Choroid plexus epithelial cell (primary cell): ENCODE measurements at regions not wholly inside any gene's neighbourhood (a gene's known extent, or its start where the extent isn't known, plus 50 kb on each side); places are given as distances from the start of the nearest gene placed in this dataset.

Experiments used
- DNase-seq: peaks from one replicate; pipeline ENCODE4 v3.0.0-alpha.2; 2010; ENCODE audit warnings: low read depth
- H3K4me3 ChIP-seq: 2 replicates; pipeline ENCODE4 v1.5.1; 2011; ENCODE audit warnings: low read depth, mild to moderate bottlenecking, control low read depth, low read length, moderate library complexity
- TF ChIP-seq, protein P1 (sequence below): conservative IDR thresholded peaks from 2 replicates; pipeline ENCODE4 v1.5.1; 2011; ENCODE audit warnings: low read depth, mild to moderate bottlenecking, control low read depth, inconsistent platforms, low read length, moderate library complexity

GRCh38 chr4:71132486-71132885 is 139.0 kb downstream of the DCK start:
- H3K4me3 ChIP-seq: no peak overlapping the region
- TF ChIP-seq, protein P1, sequence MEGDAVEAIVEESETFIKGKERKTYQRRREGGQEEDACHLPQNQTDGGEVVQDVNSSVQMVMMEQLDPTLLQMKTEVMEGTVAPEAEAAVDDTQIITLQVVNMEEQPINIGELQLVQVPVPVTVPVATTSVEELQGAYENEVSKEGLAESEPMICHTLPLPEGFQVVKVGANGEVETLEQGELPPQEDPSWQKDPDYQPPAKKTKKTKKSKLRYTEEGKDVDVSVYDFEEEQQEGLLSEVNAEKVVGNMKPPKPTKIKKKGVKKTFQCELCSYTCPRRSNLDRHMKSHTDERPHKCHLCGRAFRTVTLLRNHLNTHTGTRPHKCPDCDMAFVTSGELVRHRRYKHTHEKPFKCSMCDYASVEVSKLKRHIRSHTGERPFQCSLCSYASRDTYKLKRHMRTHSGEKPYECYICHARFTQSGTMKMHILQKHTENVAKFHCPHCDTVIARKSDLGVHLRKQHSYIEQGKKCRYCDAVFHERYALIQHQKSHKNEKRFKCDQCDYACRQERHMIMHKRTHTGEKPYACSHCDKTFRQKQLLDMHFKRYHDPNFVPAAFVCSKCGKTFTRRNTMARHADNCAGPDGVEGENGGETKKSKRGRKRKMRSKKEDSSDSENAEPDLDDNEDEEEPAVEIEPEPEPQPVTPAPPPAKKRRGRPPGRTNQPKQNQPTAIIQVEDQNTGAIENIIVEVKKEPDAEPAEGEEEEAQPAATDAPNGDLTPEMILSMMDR: no peak
- no peak for DNase-seq

GRCh38 chr4:71133491-71133890 is 140.0 kb downstream of the DCK start:
- no peak overlapping the region for H3K4me3 ChIP-seq
- TF ChIP-seq, protein P1: no peak
- no peak for DNase-seq

DNA sequence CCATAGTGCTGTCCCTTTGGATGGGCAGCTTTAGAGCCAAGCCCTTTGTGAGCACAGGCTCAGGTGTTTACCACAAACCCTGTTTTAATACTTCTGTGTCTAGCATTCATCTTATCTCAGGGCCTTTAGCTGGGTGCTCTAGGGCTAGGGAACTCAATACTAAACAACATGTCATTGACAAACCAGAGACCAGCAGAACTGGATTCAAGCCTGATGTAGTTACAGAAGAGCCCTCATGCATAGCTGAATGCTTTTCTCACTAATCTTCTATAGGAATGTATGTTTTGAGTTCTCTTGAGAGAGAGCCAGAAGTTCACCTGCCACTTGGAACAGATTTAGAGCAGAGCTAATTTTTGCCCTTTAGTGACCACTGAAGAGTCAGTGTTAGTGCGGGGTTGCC is 142.6 kb downstream of the DCK start:
- DNase-seq: no peak
- TF ChIP-seq, protein P1: no peak
- H3K4me3 ChIP-seq: no peak overlapping the region

GRCh38 chr4:71138007-71138615 is 144.7 kb downstream of the DCK start:
- H3K4me3 ChIP-seq: no peak overlapping the region
- TF ChIP-seq, protein P1: no peak
- DNase-seq: no peak

GRCh38 chr4:71140563-71140962 is 147.1 kb downstream of the DCK start:
- no peak for DNase-seq
- no peak overlapping the region for H3K4me3 ChIP-seq
- TF ChIP-seq, protein P1: no peak

DNA sequence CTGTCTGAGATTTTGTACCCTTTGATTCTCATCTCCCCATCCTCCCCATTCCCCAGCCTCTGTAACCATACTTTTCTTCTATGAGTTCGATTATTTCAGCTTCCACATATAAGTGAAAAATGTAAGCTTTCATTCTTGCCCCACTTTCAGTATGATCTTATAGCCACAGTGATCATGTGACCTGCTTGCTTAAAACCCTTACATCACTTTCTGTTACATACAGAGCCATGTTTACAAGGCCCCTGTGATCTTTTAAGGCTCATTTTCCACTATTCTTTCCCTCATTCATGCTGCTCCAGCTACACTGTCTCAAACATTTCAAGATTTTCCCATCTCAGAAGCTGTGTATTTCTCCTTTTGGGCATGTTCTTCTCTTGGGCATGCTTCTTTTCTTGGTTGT is 147.7 kb downstream of the DCK start:
- TF ChIP-seq, protein P1: no peak
- DNase-seq: peak; percentile 26
- no peak overlapping the region for H3K4me3 ChIP-seq

DNA sequence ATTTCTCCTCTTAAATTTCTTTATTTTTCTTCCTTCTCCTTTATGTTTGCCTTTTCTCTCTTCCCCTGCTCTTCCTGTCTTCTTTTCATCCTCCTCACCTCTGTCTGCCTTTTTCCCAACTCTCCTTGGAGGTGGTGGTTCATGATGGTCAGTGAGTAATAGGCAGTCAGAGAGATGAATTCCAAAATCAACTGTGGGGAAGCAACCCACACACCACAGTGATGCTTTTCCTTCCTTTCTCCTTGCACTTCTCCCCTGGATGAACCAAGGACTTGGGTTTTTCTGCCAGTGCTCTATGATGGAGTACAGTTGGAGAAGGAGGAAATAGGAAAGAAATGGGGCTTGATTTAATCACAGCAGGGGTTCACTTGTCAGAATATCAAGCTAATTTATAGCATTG is 153.8 kb downstream of the DCK start:
- no peak for DNase-seq
- no peak overlapping the region for H3K4me3 ChIP-seq
- TF ChIP-seq, protein P1: no peak
